Liver (tissue), 8 donors: ENCODE measurements at regions not wholly inside any gene's neighbourhood (a gene's known extent, or its start where the extent isn't known, plus 50 kb on each side); places are given as distances from the start of the nearest gene placed in this dataset.

ENCODE experiments used
- DNase-seq: peaks from one replicate; pipeline ENCODE4 v3.0.0-alpha.2; 2017; ENCODE audit warnings: low spot score
- H3K27ac ChIP-seq, 2 donors: one replicate each; pipeline ENCODE4 v1.7.0; 2013; ENCODE audit warnings: inconsistent platforms in 2 of 2, low read length in 2 of 2, control low read depth in 1 of 2, low read depth in 1 of 2, mild to moderate bottlenecking in 1 of 2
- H3K27me3 ChIP-seq, 4 donors: one replicate each; pipeline versions ENCODE4 v1.6.1 to v1.7.0; 2013; ENCODE audit warnings: low read length in 3 of 4, inconsistent platforms in 1 of 4, mild to moderate bottlenecking in 1 of 4, moderate library complexity in 1 of 4; ENCODE audit not compliant: control insufficient read depth in 4 of 4, insufficient read depth in 4 of 4
- H3K36me3 ChIP-seq, 4 donors: one replicate each; pipeline versions ENCODE4 v1.6.1 to v1.7.0; 2013; ENCODE audit warnings: low read length in 3 of 4, mild to moderate bottlenecking in 3 of 4, low read depth in 1 of 4, moderate library complexity in 1 of 4; ENCODE audit not compliant: control insufficient read depth in 4 of 4, insufficient read depth in 3 of 4
- H3K4me1 ChIP-seq, 4 donors: one replicate each; pipeline versions ENCODE4 v1.6.1 to v1.7.0; 2013; ENCODE audit warnings: low read length in 3 of 4, mild to moderate bottlenecking in 3 of 4, moderate library complexity in 1 of 4; ENCODE audit not compliant: control insufficient read depth in 4 of 4, insufficient read depth in 4 of 4
- H3K4me3 ChIP-seq, 3 donors: one replicate each; pipeline versions ENCODE4 v1.6.1 to v1.7.0; 2013; ENCODE audit warnings: low read length in 3 of 3, control low read depth in 1 of 3, low read depth in 1 of 3, mild to moderate bottlenecking in 1 of 3
- H3K9ac ChIP-seq, 2 donors: one replicate each; pipeline ENCODE4 v1.7.0; 2013; ENCODE audit warnings: low read length in 2 of 2, mild to moderate bottlenecking in 2 of 2, moderate library complexity in 2 of 2, control low read depth in 1 of 2, low read depth in 1 of 2
- H3K9me3 ChIP-seq, 4 donors: one replicate each; pipeline versions ENCODE4 v1.6.1 to v1.7.0; 2013; ENCODE audit warnings: low read length in 3 of 4; ENCODE audit not compliant: control insufficient read depth in 4 of 4
- EGR1 ChIP-seq, 2 donors: IDR thresholded peaks; 2 replicates each; pipeline ENCODE4 v1.6.1; 2016 to 2018; ENCODE audit warnings: antibody characterized with exemption in 2 of 2, low read depth in 2 of 2
- FOXA1 ChIP-seq: IDR thresholded peaks from 2 replicates; pipeline ENCODE4 v1.6.1; 2016; ENCODE audit warnings: antibody characterized with exemption
- FOXA2 ChIP-seq: IDR thresholded peaks from 2 replicates; pipeline ENCODE4 v1.6.1; 2016; ENCODE audit warnings: antibody characterized with exemption
- GABPA ChIP-seq, 2 donors: IDR thresholded peaks in 1 of 2; conservative IDR thresholded peaks in 1 of 2; 2 replicates each; pipeline ENCODE4 v1.6.1; 2016; ENCODE audit warnings: antibody characterized with exemption in 2 of 2, mild to moderate bottlenecking in 1 of 2, moderate library complexity in 1 of 2
- HNF4A ChIP-seq, 2 donors: conservative IDR thresholded peaks; 2 replicates each; pipeline ENCODE4 v1.6.1; 2016; ENCODE audit warnings: antibody characterized with exemption in 2 of 2, mild to moderate bottlenecking in 2 of 2
- HNF4G ChIP-seq: IDR thresholded peaks from 2 replicates; pipeline ENCODE4 v1.6.1; 2016; ENCODE audit warnings: antibody characterized with exemption
- JUND ChIP-seq, 2 donors: IDR thresholded peaks; 2 replicates each; pipeline ENCODE4 v1.6.1; 2016; ENCODE audit warnings: antibody characterized with exemption in 2 of 2
- RAD21 ChIP-seq, 2 donors: IDR thresholded peaks; 2 replicates each; pipeline ENCODE4 v1.6.1; 2016; ENCODE audit warnings: antibody characterized with exemption in 2 of 2, mild to moderate bottlenecking in 2 of 2
- REST ChIP-seq: IDR thresholded peaks from 2 replicates; pipeline ENCODE4 v1.6.1; 2016; ENCODE audit warnings: antibody characterized with exemption, mild to moderate bottlenecking
- RXRA ChIP-seq, 2 donors: IDR thresholded peaks; 2 replicates each; pipeline ENCODE4 v1.6.1; 2017 to 2018; ENCODE audit warnings: antibody characterized with exemption in 2 of 2, mild to moderate bottlenecking in 1 of 2
- SP1 ChIP-seq: IDR thresholded peaks from 2 replicates; pipeline ENCODE4 v1.6.1; 2018; ENCODE audit warnings: antibody characterized with exemption, mild to moderate bottlenecking
- TAF1 ChIP-seq: conservative IDR thresholded peaks from 2 replicates; pipeline ENCODE4 v1.6.1; 2016; ENCODE audit warnings: antibody characterized with exemption, mild to moderate bottlenecking
- YY1 ChIP-seq: IDR thresholded peaks from 2 replicates; pipeline ENCODE4 v1.6.1; 2016; ENCODE audit warnings: antibody characterized with exemption, mild to moderate bottlenecking
- WGBS: extraction: QIAGEN DNeasy Blood & Tissue Kit; methylation state at CpG from one replicate; pipeline ENCODE4 v1.1.7; 2013; 5-methylcytosine and 5-hydroxymethylcytosine counted together
- TF ChIP-seq, protein P1 (sequence below): IDR thresholded peaks from 2 replicates; pipeline ENCODE4 v1.6.1; 2016; ENCODE audit warnings: antibody characterized with exemption
- TF ChIP-seq, protein P2 (sequence below): fragments of 150-350 bp; IDR thresholded peaks from 2 replicates; pipeline ENCODE4 v1.5.1; 2017; ENCODE audit warnings: improper control_type of control experiment, low read depth, low read length; ENCODE audit not compliant: missing input control
- TF ChIP-seq, protein P3 (sequence below): IDR thresholded peaks from 2 replicates; pipeline ENCODE4 v1.6.1; 2016; ENCODE audit warnings: antibody characterized with exemption
- TF ChIP-seq, protein P4 (sequence below): IDR thresholded peaks from 2 replicates; pipeline ENCODE4 v1.6.1; 2016; ENCODE audit warnings: antibody characterized with exemption
- donor health status: healthy.
- donor health status: healthy.
- donor health status: healthy.
- donor health status: healthy.
- donor health status: healthy.

DNA sequence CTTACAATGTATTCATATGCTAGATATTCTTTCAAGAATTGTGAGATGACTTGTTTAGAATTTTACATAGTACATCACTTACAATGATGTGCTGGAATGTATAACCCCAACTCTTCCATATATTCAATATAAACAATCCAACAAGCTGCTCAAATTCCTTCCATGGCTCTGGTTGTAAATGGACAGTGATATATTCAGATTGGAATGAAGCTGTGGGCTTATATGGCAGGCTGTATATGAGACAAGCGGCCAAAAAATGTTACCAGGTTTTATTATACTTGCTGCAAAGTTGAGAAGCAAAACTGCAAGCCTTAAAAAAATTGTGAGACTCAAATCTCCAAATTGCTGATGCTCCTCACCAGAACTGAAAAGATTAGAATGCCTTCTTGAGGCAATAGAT, 83.6 kb upstream of the KLF12 start:
- DNase-seq = no peak
- no peaks in the 10 kb centered on the region for H3K9me3 ChIP-seq
- no peaks in the 10 kb centered on the region for H3K36me3 ChIP-seq
- H3K27ac ChIP-seq = no peak overlapping the region
- WGBS = 94% methylated on average over 1 of the region's 1 CpG
- H3K9ac ChIP-seq = no peak overlapping the region
- H3K27me3 ChIP-seq = no peaks in the 10 kb centered on the region
- TF ChIP-seq, protein P1, sequence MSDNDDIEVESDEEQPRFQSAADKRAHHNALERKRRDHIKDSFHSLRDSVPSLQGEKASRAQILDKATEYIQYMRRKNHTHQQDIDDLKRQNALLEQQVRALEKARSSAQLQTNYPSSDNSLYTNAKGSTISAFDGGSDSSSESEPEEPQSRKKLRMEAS = no peak
- no peak for TF ChIP-seq FOXA2
- TF ChIP-seq, protein P2, sequence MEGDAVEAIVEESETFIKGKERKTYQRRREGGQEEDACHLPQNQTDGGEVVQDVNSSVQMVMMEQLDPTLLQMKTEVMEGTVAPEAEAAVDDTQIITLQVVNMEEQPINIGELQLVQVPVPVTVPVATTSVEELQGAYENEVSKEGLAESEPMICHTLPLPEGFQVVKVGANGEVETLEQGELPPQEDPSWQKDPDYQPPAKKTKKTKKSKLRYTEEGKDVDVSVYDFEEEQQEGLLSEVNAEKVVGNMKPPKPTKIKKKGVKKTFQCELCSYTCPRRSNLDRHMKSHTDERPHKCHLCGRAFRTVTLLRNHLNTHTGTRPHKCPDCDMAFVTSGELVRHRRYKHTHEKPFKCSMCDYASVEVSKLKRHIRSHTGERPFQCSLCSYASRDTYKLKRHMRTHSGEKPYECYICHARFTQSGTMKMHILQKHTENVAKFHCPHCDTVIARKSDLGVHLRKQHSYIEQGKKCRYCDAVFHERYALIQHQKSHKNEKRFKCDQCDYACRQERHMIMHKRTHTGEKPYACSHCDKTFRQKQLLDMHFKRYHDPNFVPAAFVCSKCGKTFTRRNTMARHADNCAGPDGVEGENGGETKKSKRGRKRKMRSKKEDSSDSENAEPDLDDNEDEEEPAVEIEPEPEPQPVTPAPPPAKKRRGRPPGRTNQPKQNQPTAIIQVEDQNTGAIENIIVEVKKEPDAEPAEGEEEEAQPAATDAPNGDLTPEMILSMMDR = no peak
- TF ChIP-seq FOXA1 = no peak
- no peak for TF ChIP-seq REST
- TF ChIP-seq EGR1 (IDR thresholded peaks at IDR 0.05; ENCODE audit: low read depth in 2 of 2) = no peak
- TF ChIP-seq, protein P3, sequence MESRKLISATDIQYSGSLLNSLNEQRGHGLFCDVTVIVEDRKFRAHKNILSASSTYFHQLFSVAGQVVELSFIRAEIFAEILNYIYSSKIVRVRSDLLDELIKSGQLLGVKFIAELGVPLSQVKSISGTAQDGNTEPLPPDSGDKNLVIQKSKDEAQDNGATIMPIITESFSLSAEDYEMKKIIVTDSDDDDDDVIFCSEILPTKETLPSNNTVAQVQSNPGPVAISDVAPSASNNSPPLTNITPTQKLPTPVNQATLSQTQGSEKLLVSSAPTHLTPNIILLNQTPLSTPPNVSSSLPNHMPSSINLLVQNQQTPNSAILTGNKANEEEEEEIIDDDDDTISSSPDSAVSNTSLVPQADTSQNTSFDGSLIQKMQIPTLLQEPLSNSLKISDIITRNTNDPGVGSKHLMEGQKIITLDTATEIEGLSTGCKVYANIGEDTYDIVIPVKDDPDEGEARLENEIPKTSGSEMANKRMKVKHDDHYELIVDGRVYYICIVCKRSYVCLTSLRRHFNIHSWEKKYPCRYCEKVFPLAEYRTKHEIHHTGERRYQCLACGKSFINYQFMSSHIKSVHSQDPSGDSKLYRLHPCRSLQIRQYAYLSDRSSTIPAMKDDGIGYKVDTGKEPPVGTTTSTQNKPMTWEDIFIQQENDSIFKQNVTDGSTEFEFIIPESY = no peak
- no peak for TF ChIP-seq YY1
- TF ChIP-seq HNF4A (conservative IDR thresholded peaks at IDR 0.05) = no peak
- TF ChIP-seq GABPA (IDR thresholded peaks at IDR 0.05 in 1 of 2, conservative IDR thresholded peaks at IDR 0.05 in 1 of 2) = no peak
- TF ChIP-seq SP1 = no peak
- TF ChIP-seq HNF4G = no peak
- no peak for TF ChIP-seq RAD21 (IDR thresholded peaks at IDR 0.05)
- no peak for TF ChIP-seq JUND (IDR thresholded peaks at IDR 0.05)
- TF ChIP-seq, protein P4, sequence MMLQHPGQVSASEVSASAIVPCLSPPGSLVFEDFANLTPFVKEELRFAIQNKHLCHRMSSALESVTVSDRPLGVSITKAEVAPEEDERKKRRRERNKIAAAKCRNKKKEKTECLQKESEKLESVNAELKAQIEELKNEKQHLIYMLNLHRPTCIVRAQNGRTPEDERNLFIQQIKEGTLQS = no peak
- H3K4me1 ChIP-seq = peaks cover 0 to 12% (median 11%) of the 10 kb centered on the region in 4 donors
- no peak overlapping the region for H3K4me3 ChIP-seq

DNA sequence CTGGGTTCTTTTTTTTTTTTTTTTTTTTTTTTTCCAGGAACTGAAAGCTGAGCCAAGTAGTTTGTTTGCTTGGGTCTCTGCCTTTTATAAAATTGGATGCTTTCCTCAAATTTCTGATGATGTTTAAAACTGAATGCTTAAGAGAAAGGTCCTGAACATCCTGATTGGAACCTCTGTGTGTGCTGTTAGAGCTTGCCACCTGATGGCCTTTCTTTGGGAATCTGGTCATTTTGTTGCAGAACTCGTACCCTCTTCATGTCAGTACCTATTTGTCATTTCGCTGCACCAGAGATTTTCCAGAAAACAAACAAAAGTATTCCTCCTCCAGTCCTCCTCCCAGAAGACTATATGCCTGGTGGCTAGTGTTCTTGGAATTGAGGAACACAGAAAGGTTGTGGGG, 81.2 kb upstream of the KLF12 start:
- 91% methylated on average over 2 of the region's 2 CpGs for WGBS
- H3K27me3 ChIP-seq = no peaks in the 10 kb centered on the region
- no peak for TF ChIP-seq FOXA2
- TF ChIP-seq TAF1 = no peak
- no peak for TF ChIP-seq EGR1 (IDR thresholded peaks at IDR 0.05; ENCODE audit: low read depth in 2 of 2)
- TF ChIP-seq, protein P1 = no peak
- TF ChIP-seq, protein P3 = no peak
- TF ChIP-seq, protein P2 = no peak
- no peak for TF ChIP-seq RXRA (IDR thresholded peaks at IDR 0.05)
- TF ChIP-seq SP1 = no peak

More for the DNA sequence above, 81.2 kb upstream of the KLF12 start:
- Histone ChIP-seq H3K4me1 (peaks cover 0 to 6% (median 1%) of the 10 kb centered on the region in 4 donors), H3K36me3 (no peaks in the 10 kb centered on the region), H3K9ac (no peak overlapping the region), H3K4me3 (no peak overlapping the region), H3K9me3 (no peaks in the 10 kb centered on the region), H3K27ac (no peak overlapping the region)
- DNase-seq = no peak
